Uterus (tissue), 2 donors: ENCODE measurements at regions not wholly inside any gene's neighbourhood (a gene's known extent, or its start where the extent isn't known, plus 50 kb on each side); places are given as distances from the start of the nearest gene placed in this dataset.

Source experiments
- CTCF ChIP-seq, 4 experiments: fragments of 200-600 bp in 2 of 4; fragments of 450-650 bp in 2 of 4; sonication (generic) in 2 of 4; IDR thresholded peaks; one replicate each; pipeline ENCODE4 v1.5.1; 2016 to 2019; ENCODE audit warnings: antibody characterized with exemption in 4 of 4, mild to moderate bottlenecking in 2 of 4, moderate library complexity in 1 of 4
- POLR2A ChIP-seq, 2 donors: fragments of 450-650 bp; IDR thresholded peaks; one replicate each; pipeline ENCODE4 v1.6.1; 2016; ENCODE audit warnings: antibody characterized with exemption in 2 of 2, mild to moderate bottlenecking in 1 of 2, moderate library complexity in 1 of 2

GRCh38 chr3:30123224-30123623 lies 483.2 kb upstream of the TGFBR2 start:
- no peak for TF ChIP-seq CTCF (IDR thresholded peaks at IDR 0.05)
- TF ChIP-seq POLR2A (IDR thresholded peaks at IDR 0.05), result no peak
